ENCODE measurements at regions not wholly inside any gene's neighbourhood (a gene's known extent, or its start where the extent isn't known, plus 50 kb on each side); places are given as distances from the start of the nearest gene placed in this dataset.

DNA sequence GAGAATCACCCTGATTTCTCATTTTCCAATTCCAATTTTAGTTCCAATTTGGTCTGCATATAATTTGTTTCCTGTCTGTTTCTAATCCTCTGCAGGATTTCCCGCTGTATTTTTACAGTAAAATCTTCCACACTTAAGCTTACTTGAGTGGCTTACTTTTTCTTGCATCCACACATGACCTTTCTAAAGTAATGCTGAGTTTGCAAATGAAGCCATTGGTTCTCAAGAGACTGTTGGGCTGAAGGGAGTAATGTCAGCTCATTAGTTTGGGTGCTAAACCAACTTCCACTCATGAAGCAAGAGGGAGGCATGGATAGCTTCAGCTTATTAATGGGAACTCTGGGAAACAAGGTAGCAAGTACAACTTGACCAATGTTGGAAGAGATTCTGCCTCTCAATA lies 146.4 kb downstream of the SNX10 start:
- Histone ChIP-seq H2AFZ (replicated peaks) (no peak overlapping the region), H3F3A (ENCODE audit: low read depth) (peaks cover 29% of the 10 kb centered on the region), H4K20me1 (ENCODE audit: low read depth) (no peaks in the 10 kb centered on the region), H3K36me3 (no peaks in the 10 kb centered on the region), H3K4me2 (peak overlapping the region; percentile 44), H3K9ac (no peak overlapping the region), H3K79me2 (ENCODE audit: low read depth) (no peaks in the 10 kb centered on the region), H3K27ac (no peak overlapping the region), H3K4me3 (no peak overlapping the region), H3K27me3 (no peaks in the 10 kb centered on the region), H3K4me1 (peaks cover 46% of the 10 kb centered on the region), H3K9me3 (ENCODE audit: low read depth) (no peaks in the 10 kb centered on the region)
- Mint-ChIP-seq H3K27ac (peak overlapping the region; percentile 89), H3K4me3 (peak overlapping the region; percentile 16), H3K27me3 (ENCODE audit: insufficient read depth, low read depth) (peaks cover 5% of the 10 kb centered on the region), H3K9me3 (peaks cover 23% of the 10 kb centered on the region), H3K4me1 (peaks cover 64% of the 10 kb centered on the region), H3K36me3 (peaks cover 15% of the 10 kb centered on the region)
- TF ChIP-seq EZH2 (IDR thresholded peaks at IDR 0.05) (no peak), EZH2phosphoT487 (IDR thresholded peaks at IDR 0.05) (no peak)
- TF ChIP-seq, protein P1, sequence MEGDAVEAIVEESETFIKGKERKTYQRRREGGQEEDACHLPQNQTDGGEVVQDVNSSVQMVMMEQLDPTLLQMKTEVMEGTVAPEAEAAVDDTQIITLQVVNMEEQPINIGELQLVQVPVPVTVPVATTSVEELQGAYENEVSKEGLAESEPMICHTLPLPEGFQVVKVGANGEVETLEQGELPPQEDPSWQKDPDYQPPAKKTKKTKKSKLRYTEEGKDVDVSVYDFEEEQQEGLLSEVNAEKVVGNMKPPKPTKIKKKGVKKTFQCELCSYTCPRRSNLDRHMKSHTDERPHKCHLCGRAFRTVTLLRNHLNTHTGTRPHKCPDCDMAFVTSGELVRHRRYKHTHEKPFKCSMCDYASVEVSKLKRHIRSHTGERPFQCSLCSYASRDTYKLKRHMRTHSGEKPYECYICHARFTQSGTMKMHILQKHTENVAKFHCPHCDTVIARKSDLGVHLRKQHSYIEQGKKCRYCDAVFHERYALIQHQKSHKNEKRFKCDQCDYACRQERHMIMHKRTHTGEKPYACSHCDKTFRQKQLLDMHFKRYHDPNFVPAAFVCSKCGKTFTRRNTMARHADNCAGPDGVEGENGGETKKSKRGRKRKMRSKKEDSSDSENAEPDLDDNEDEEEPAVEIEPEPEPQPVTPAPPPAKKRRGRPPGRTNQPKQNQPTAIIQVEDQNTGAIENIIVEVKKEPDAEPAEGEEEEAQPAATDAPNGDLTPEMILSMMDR (IDR thresholded peaks at IDR 0.05), result no peak
- no peak for DNase-seq (ENCODE audit: low spot score)

DNA sequence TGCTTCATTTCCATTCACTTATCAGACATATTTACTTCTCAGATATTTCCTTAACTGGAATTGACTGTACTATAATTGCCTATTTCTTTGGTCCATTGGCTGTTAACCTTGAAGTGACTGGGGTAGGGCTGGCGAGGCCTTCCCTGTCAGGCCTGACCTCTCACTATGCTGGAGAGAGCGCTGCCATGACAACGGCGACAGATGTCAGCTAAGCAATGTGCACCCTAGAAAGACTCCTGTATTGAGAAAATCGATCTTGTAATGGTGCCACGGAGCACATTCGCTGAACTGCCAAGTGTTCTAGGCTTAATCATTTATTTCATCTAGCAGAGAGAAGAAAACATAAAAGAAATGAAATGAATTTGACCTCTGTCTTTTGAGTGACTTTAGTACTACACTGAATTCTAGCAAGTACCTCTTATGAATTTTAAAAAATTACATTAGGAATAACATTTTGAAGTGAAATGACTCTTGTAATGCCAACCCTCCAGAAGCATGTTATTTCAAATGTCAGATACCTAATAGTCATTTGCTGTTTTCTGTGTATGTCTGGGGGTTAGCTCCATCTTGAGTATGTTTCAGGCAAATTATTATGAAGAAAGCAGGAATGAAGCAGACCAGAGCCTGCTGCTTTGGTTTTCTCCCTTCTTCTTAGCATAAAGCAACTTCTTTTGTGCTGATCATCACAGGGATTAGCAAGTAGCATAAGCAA lies 148.0 kb downstream of the SNX10 start:
- no peak overlapping the region for H2AFZ ChIP-seq (replicated peaks)
- peak overlapping the region; percentile 70 for H3K4me3 Mint-ChIP-seq
- H3K9me3 ChIP-seq (ENCODE audit: low read depth), result no peaks in the 10 kb centered on the region
- H3K79me2 ChIP-seq (ENCODE audit: low read depth), result no peaks in the 10 kb centered on the region
- peaks cover 11% of the 10 kb centered on the region for H3K36me3 Mint-ChIP-seq
- no peak overlapping the region for H3K9ac ChIP-seq
- peaks cover 29% of the 10 kb centered on the region for H3F3A ChIP-seq (ENCODE audit: low read depth)
- no peaks in the 10 kb centered on the region for H3K36me3 ChIP-seq
- H3K27ac ChIP-seq, result no peak overlapping the region
- peak overlapping the region; percentile 97 for H3K27ac Mint-ChIP-seq
- no peaks in the 10 kb centered on the region for H3K27me3 ChIP-seq
- no peak overlapping the region for H3K4me3 ChIP-seq
- H3K4me1 Mint-ChIP-seq, result peaks cover 71% of the 10 kb centered on the region
- no peaks in the 10 kb centered on the region for H4K20me1 ChIP-seq (ENCODE audit: low read depth)
- peaks cover 46% of the 10 kb centered on the region for H3K4me1 ChIP-seq
- TF ChIP-seq, protein P1 (IDR thresholded peaks at IDR 0.05), result no peak
- no peak for TF ChIP-seq EZH2 (IDR thresholded peaks at IDR 0.05)
- TF ChIP-seq EZH2phosphoT487 (IDR thresholded peaks at IDR 0.05), result no peak
- H3K27me3 Mint-ChIP-seq (ENCODE audit: insufficient read depth, low read depth), result peaks cover 3% of the 10 kb centered on the region
- H3K9me3 Mint-ChIP-seq, result peaks cover 16% of the 10 kb centered on the region
- H3K4me2 ChIP-seq, result peak overlapping the region; percentile 56
- peak; percentile 30 for DNase-seq (ENCODE audit: low spot score)

DNA sequence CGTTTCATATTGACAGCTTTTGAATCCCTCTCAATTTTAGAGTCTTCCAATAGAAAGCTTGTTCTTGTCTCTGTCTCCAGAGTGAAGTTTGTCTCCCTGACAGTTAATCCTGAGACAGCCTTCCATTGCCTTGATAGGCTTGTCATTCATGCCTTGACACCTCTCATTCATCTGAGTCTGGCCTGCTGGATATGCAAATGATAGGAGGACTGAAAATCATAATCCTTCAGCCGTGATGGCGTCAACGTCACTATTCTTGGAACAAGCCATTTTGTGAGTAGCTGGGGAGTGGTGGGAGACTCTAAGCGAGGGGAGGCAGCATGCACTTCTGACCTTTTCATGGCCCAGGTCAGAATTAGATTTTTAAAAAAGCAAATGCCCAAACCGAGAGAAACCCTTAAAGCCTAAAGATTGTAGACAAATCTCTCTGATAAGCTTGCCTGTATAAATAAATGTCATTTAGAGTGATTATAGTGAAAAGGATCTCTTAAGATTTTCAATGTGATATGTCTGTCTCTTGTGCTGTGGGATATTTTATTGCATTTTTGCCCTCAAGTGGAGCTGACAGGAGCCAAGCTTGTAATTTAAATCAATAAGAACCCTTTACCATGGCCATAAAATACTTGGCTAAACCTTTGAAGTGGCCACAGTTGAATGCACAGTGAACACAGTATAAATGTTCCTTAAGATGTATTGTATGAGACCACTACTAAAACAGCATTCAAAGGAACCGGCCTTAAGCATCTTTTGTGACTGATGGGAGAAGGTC lies 148.8 kb downstream of the SNX10 start:
- peak overlapping the region; percentile 56 for H3K4me2 ChIP-seq
- H3K4me3 ChIP-seq, result no peak overlapping the region
- Mint-ChIP-seq H3K9me3 (peaks cover 12% of the 10 kb centered on the region), H3K4me1 (peaks cover 71% of the 10 kb centered on the region), H3K27me3 (ENCODE audit: insufficient read depth, low read depth) (peaks cover 3% of the 10 kb centered on the region), H3K36me3 (peaks cover 7% of the 10 kb centered on the region), H3K27ac (peak overlapping the region; percentile 97), H3K4me3 (peak overlapping the region; percentile 70)
- H3K9ac ChIP-seq, result no peak overlapping the region
- H3K79me2 ChIP-seq (ENCODE audit: low read depth), result no peaks in the 10 kb centered on the region
- no peak for DNase-seq (ENCODE audit: low spot score)
- H2AFZ ChIP-seq (replicated peaks), result no peak overlapping the region
- no peaks in the 10 kb centered on the region for H3K36me3 ChIP-seq
- H3K4me1 ChIP-seq, result peaks cover 46% of the 10 kb centered on the region
- H4K20me1 ChIP-seq (ENCODE audit: low read depth), result no peaks in the 10 kb centered on the region
- H3K27me3 ChIP-seq, result no peaks in the 10 kb centered on the region
- TF ChIP-seq EZH2 (IDR thresholded peaks at IDR 0.05), result no peak
- TF ChIP-seq, protein P1 (IDR thresholded peaks at IDR 0.05), result no peak
- TF ChIP-seq EZH2phosphoT487 (IDR thresholded peaks at IDR 0.05), result no peak
- H3K27ac ChIP-seq, result peak overlapping the region; percentile 42
- H3K9me3 ChIP-seq (ENCODE audit: low read depth), result no peaks in the 10 kb centered on the region
- peaks cover 29% of the 10 kb centered on the region for H3F3A ChIP-seq (ENCODE audit: low read depth)

Measured in neural progenitor cell (in vitro differentiated cells).